ENCODE measurements at regions not wholly inside any gene's neighbourhood (a gene's known extent, or its start where the extent isn't known, plus 50 kb on each side); places are given as distances from the start of the nearest gene placed in this dataset.

DNA sequence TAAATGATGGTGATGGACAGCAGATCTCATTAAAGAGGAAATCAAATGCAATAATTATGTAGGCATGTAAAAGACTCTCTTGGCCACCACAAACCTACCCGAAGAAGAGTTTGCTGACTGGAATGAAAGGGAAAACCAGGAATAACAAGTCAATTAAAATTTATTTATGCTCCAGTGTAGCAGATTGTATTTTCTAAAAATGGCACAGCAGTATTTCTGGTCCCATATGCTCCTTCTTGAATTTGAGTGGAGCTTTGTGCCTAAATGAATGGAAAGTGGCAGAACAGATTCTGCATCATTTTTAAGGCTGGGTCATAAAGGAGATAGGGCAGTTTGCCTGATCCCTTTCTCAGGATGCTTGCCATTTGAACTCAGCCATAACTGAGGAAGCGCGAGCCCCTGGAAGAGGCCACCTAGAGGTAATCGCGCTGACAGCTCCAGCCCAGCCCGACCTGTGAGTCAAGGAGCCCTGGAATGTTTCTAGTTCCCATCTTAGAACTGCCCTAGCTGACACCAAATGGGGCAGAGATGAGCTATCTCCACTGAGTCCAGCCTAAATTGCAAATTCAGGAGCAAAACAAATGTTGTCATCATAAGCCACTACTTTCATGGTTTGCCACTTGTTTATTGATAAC, 229.2 kb upstream of the TMTC1 start:
- H3K4me1 ChIP-seq (ENCODE audit: low read length) = no peaks in the 10 kb centered on the region
- no peak overlapping the region for H3K27ac ChIP-seq (ENCODE audit: low read length)
- no peak for TF ChIP-seq EZH2phosphoT487 (IDR thresholded peaks at IDR 0.05; ENCODE audit: low read depth)
- TF ChIP-seq, protein P1, sequence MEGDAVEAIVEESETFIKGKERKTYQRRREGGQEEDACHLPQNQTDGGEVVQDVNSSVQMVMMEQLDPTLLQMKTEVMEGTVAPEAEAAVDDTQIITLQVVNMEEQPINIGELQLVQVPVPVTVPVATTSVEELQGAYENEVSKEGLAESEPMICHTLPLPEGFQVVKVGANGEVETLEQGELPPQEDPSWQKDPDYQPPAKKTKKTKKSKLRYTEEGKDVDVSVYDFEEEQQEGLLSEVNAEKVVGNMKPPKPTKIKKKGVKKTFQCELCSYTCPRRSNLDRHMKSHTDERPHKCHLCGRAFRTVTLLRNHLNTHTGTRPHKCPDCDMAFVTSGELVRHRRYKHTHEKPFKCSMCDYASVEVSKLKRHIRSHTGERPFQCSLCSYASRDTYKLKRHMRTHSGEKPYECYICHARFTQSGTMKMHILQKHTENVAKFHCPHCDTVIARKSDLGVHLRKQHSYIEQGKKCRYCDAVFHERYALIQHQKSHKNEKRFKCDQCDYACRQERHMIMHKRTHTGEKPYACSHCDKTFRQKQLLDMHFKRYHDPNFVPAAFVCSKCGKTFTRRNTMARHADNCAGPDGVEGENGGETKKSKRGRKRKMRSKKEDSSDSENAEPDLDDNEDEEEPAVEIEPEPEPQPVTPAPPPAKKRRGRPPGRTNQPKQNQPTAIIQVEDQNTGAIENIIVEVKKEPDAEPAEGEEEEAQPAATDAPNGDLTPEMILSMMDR (IDR thresholded peaks at IDR 0.05; ENCODE audit: low read depth, low read length) = no peak
- H4K20me1 ChIP-seq (ENCODE audit: insufficient read depth, low read length) = no peaks in the 10 kb centered on the region
- no peaks in the 10 kb centered on the region for H3K27me3 ChIP-seq (ENCODE audit: low read depth, low read length)
- no peak overlapping the region for H3K9ac ChIP-seq (ENCODE audit: low read length)
- no peaks in the 10 kb centered on the region for H3K79me2 ChIP-seq (ENCODE audit: low read length)
- H3K4me2 ChIP-seq (ENCODE audit: low read length) = no peak overlapping the region
- no peaks in the 10 kb centered on the region for H3K36me3 ChIP-seq (replicated peaks; ENCODE audit: low read depth, low read length)
- H3K4me3 ChIP-seq (ENCODE audit: low read length) = no peak overlapping the region
- no peak overlapping the region for H2AFZ ChIP-seq (ENCODE audit: low read depth, low read length)
- no peaks in the 10 kb centered on the region; the same call in 1 of the 2 replicates for H3K9me3 ChIP-seq (ENCODE audit: insufficient read depth, low read length)

DNA sequence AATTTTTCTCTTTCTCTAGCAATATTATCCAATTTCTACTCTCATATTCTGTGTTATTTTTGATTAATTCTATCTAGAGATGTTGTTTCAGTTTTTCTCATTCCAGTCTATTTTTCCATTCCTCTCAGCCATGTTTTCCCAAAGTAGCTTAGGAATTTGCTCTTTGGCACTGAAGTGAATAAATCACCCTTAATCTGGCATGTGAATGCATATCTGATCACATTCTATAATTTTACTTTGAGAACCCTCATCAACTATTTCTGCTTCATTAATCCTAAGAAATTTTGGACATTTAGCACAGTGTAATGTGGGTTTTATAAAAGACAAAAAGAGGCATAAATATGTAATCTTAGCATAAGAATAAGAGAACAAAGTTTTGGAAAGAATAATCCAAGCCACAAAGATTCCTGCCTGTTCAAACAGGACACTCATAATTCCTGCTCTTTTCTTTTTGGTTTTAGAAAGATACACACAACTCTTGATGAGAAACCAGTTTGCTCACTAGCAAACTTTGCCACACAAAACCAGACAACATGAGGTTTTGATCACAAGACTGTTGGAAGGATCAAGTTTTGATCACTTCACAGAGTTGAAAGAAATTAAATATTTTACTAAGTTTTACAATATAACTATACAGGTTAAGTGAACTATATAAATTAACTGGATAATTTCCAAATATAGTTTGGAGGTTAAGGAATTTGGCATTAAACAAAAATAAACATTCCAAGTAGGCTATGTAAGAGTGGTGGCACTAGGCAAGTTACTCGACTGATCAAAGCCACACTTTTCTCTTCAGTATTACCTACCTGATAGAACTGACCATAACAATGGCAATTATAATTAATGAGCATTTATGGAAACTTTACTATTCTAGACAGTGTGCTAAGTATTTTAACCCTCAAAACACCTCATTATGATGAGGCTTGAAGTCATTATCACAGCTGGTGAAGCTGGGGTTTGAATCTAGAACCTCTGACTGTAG, 226.6 kb upstream of the TMTC1 start:
- no peak overlapping the region for H3K4me2 ChIP-seq (ENCODE audit: low read length)
- TF ChIP-seq, protein P1 (IDR thresholded peaks at IDR 0.05; ENCODE audit: low read depth, low read length) = no peak
- TF ChIP-seq EZH2phosphoT487 (IDR thresholded peaks at IDR 0.05; ENCODE audit: low read depth) = no peak
- H3K4me3 ChIP-seq (ENCODE audit: low read length) = no peak overlapping the region
- no peak overlapping the region for H3K27ac ChIP-seq (ENCODE audit: low read length)
- no peaks in the 10 kb centered on the region for H4K20me1 ChIP-seq (ENCODE audit: insufficient read depth, low read length)
- no peak overlapping the region for H2AFZ ChIP-seq (ENCODE audit: low read depth, low read length)
- H3K79me2 ChIP-seq (ENCODE audit: low read length) = no peaks in the 10 kb centered on the region
- no peaks in the 10 kb centered on the region for H3K36me3 ChIP-seq (replicated peaks; ENCODE audit: low read depth, low read length)
- no peak overlapping the region for H3K9ac ChIP-seq (ENCODE audit: low read length)
- H3K4me1 ChIP-seq (ENCODE audit: low read length) = peaks cover 13% of the 10 kb centered on the region
- H3K27me3 ChIP-seq (ENCODE audit: low read depth, low read length) = no peaks in the 10 kb centered on the region
- H3K9me3 ChIP-seq (ENCODE audit: insufficient read depth, low read length) = no peaks in the 10 kb centered on the region; the same call in 1 of the 2 replicates

DNA sequence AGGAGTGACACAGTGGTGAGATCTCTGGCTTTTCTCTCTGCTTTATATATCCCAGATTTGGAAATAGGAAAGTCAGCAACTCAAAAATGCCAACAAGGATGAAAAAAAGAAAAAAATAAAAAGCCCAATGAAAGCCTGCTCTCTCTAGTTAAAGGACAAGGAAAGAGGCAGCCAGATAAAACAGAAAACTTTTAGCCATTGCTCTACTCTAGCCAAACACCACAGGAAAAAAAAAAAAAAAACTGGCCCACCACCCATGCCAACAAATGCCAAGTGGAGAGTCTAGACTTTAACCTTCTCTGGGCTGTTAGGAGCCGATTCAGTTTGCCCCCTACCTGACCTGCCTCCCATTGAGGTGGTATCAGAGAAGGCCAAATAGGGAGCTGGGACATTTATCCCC, 222.3 kb upstream of the TMTC1 start:
- Histone ChIP-seq H3K27me3 (ENCODE audit: low read depth, low read length) (no peaks in the 10 kb centered on the region), H2AFZ (ENCODE audit: low read depth, low read length) (no peak overlapping the region), H4K20me1 (ENCODE audit: insufficient read depth, low read length) (no peaks in the 10 kb centered on the region), H3K9ac (ENCODE audit: low read length) (no peak overlapping the region), H3K36me3 (replicated peaks; ENCODE audit: low read depth, low read length) (no peaks in the 10 kb centered on the region), H3K4me2 (ENCODE audit: low read length) (no peak overlapping the region), H3K9me3 (ENCODE audit: insufficient read depth, low read length) (peaks cover 3% of the 10 kb centered on the region; the same call in 1 of the 2 replicates), H3K4me1 (ENCODE audit: low read length) (peaks cover 13% of the 10 kb centered on the region), H3K4me3 (ENCODE audit: low read length) (no peak overlapping the region), H3K27ac (ENCODE audit: low read length) (no peak overlapping the region), H3K79me2 (ENCODE audit: low read length) (no peaks in the 10 kb centered on the region)
- TF ChIP-seq, protein P1 (IDR thresholded peaks at IDR 0.05; ENCODE audit: low read depth, low read length) = no peak
- TF ChIP-seq EZH2phosphoT487 (IDR thresholded peaks at IDR 0.05; ENCODE audit: low read depth) = no peak

DNA sequence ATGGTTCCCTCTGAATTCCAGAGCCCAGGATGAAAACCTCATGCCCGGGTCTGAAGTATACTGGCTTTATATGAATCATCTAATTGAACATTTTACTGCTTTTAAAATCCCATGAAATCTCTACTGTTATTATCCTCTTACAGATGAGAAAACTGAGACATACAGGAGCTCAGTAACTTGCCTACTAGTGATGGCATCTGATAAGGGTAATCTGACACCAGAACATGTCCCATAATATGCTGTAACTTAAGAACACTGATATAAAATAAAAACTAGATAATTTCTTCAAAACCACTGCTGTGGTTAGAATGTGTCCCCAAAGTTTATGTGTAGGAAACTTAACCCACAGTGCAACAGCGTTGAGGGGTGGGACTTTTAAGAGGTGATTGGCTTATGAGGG, 219.6 kb upstream of the TMTC1 start:
- H3K27ac ChIP-seq (ENCODE audit: low read length) = no peak overlapping the region
- TF ChIP-seq, protein P1 (IDR thresholded peaks at IDR 0.05; ENCODE audit: low read depth, low read length) = no peak
- TF ChIP-seq EZH2phosphoT487 (IDR thresholded peaks at IDR 0.05; ENCODE audit: low read depth) = no peak

More for the DNA sequence above, 219.6 kb upstream of the TMTC1 start:
- Histone ChIP-seq H3K79me2 (ENCODE audit: low read length) (no peaks in the 10 kb centered on the region), H3K36me3 (replicated peaks; ENCODE audit: low read depth, low read length) (no peaks in the 10 kb centered on the region), H3K27me3 (ENCODE audit: low read depth, low read length) (no peaks in the 10 kb centered on the region), H3K9me3 (ENCODE audit: insufficient read depth, low read length) (peaks cover 3% of the 10 kb centered on the region; the same call in 1 of the 2 replicates), H3K9ac (ENCODE audit: low read length) (no peak overlapping the region), H3K4me3 (ENCODE audit: low read length) (no peak overlapping the region), H4K20me1 (ENCODE audit: insufficient read depth, low read length) (no peaks in the 10 kb centered on the region), H2AFZ (ENCODE audit: low read depth, low read length) (no peak overlapping the region), H3K4me2 (ENCODE audit: low read length) (no peak overlapping the region), H3K4me1 (ENCODE audit: low read length) (peaks cover 13% of the 10 kb centered on the region)

All from OCI-LY3 (cell line).